ENCODE measurements at regions not wholly inside any gene's neighbourhood (a gene's known extent, or its start where the extent isn't known, plus 50 kb on each side); places are given as distances from the start of the nearest gene placed in this dataset.

DNA sequence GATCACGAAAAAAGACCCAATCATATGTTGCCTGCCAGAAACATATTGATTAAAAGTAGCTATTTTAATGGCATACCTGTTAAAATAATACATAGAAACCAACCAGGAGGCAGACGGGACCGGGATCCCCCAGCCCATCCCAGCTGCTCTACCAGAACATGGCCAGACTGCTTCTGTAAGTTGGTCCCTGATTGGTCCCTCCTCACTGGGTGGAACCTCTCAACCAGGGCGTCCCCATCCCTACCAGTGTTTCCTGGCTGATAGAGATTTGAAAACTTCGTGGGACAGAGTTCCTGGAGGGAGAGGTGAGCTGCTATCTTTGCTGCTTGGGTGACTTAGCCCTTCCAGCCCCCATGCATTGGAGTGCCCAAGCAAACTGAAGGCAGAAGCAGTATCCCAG lies 256.2 kb downstream of the TRAM1L1 start:
- Histone ChIP-seq H3K27me3 (replicated peaks in 1 of 7) (no peaks in the 10 kb centered on the region), H3K9me3 (peaks cover 0 to 20% (median 2%) of the 10 kb centered on the region in 8 donors), H3K4me3 (no peak overlapping the region), H3K4me1 (no peaks in the 10 kb centered on the region), H3K36me3 (no peaks in the 10 kb centered on the region), H3K27ac (no peak overlapping the region)
- intact Hi-C loops (cut with DNase I; ENCODE audit: low total_unique reads) = no loop called here
- 66 to 79% (median 76%) methylated on average over 5 of the region's 5 CpGs for WGBS, 5 donors
- no peak for DNase-seq
- TF ChIP-seq, protein P1, sequence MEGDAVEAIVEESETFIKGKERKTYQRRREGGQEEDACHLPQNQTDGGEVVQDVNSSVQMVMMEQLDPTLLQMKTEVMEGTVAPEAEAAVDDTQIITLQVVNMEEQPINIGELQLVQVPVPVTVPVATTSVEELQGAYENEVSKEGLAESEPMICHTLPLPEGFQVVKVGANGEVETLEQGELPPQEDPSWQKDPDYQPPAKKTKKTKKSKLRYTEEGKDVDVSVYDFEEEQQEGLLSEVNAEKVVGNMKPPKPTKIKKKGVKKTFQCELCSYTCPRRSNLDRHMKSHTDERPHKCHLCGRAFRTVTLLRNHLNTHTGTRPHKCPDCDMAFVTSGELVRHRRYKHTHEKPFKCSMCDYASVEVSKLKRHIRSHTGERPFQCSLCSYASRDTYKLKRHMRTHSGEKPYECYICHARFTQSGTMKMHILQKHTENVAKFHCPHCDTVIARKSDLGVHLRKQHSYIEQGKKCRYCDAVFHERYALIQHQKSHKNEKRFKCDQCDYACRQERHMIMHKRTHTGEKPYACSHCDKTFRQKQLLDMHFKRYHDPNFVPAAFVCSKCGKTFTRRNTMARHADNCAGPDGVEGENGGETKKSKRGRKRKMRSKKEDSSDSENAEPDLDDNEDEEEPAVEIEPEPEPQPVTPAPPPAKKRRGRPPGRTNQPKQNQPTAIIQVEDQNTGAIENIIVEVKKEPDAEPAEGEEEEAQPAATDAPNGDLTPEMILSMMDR (IDR thresholded peaks at IDR 0.05 in 8 of 11, conservative IDR thresholded peaks at IDR 0.05 in 3 of 11) = no peak
- TF ChIP-seq POLR2AphosphoS5 (IDR thresholded peaks at IDR 0.05) (no peak), POLR2A (IDR thresholded peaks at IDR 0.05) (no peak)

DNA sequence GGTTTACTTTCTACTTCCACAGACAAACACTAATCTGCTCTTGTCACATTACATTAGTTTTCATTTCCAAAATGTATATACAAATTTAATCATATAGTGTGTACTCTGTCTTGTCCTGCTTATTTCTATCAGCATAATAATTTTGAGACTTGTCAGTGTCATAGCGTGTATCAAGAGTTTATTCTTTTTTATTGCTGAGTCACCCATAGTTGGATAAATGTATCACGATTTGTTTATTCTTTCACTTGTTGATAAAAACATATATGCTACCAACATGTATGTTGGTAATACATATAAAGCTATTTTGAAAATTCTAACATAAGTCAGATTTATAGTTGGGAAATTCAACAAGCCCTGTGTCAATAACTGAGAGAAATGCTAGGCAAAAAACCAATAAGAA lies 261.2 kb downstream of the TRAM1L1 start:
- 80 to 91% (median 88%) methylated on average over 2 of the region's 2 CpGs for WGBS, 5 donors
- Histone ChIP-seq H3K9me3 (peaks cover 0 to 6% (median 3%) of the 10 kb centered on the region in 8 donors), H3K4me1 (no peaks in the 10 kb centered on the region), H3K27me3 (replicated peaks in 1 of 7) (no peaks in the 10 kb centered on the region), H3K36me3 (no peaks in the 10 kb centered on the region), H3K27ac (no peak overlapping the region), H3K4me3 (no peak overlapping the region)
- no peak for DNase-seq
- TF ChIP-seq, protein P1 (IDR thresholded peaks at IDR 0.05 in 8 of 11, conservative IDR thresholded peaks at IDR 0.05 in 3 of 11) = no peak
- no peak for TF ChIP-seq POLR2AphosphoS5 (IDR thresholded peaks at IDR 0.05)
- no peak for TF ChIP-seq POLR2A (IDR thresholded peaks at IDR 0.05)
- intact Hi-C loops (cut with DNase I; ENCODE audit: low total_unique reads) = no loop called here

DNA sequence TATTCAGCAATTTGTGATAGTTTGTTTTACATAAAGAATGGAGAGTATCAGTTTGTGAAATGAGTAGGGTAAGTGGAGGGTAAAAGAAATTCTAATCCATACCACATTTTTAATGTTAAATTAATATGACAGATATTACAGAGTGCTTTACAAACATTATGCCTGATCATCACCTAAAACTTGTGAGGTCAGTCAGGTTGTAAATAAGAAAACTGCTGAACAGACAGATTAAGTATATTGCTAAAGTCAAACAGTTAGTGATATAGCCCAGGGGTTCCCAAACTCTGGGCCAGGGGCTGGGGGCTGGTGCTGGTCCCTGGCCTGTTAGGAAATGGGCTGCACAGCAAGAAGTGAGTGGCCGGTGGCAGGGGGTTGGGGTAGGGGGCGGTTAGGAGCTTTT lies 273.6 kb downstream of the TRAM1L1 start:
- intact Hi-C loops (cut with DNase I; ENCODE audit: low total_unique reads) = no loop called here
- no peaks in the 10 kb centered on the region for H3K36me3 ChIP-seq
- TF ChIP-seq, protein P1 (IDR thresholded peaks at IDR 0.05 in 8 of 11, conservative IDR thresholded peaks at IDR 0.05 in 3 of 11) = no peak
- TF ChIP-seq POLR2A (IDR thresholded peaks at IDR 0.05) = no peak
- TF ChIP-seq POLR2AphosphoS5 (IDR thresholded peaks at IDR 0.05) = no peak
- no peak overlapping the region for H3K4me3 ChIP-seq
- peaks cover 0 to 9% (median 0%) of the 10 kb centered on the region in 8 donors for H3K9me3 ChIP-seq
- no peaks in the 10 kb centered on the region for H3K27me3 ChIP-seq (replicated peaks in 1 of 7)
- 72 to 100% (median 88%) methylated on average over 2 of the region's 2 CpGs for WGBS, 5 donors
- H3K27ac ChIP-seq = no peak overlapping the region
- DNase-seq = peak; percentile 59
- H3K4me1 ChIP-seq = no peaks in the 10 kb centered on the region

DNA sequence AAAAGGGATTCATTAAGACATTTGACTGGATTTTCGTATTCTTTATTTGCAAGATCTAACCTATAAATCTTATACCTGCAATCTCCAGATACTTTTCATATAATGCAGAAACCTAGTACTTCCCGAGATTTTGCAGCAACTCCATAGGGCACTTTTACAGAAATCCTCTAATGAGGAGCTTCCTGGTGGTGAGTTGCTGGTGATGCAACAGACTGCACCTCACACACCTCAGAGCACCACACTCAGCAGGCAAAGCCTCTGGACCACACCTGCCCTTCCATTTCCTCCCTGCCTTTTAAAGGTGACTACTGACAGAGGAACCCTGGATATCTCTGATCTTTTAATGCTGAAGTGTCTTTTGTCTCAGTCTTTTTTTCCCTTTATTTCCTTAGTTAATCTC lies 289.4 kb downstream of the TRAM1L1 start:
- WGBS, 5 donors = 70 to 81% (median 75%) methylated on average over 2 of the region's 2 CpGs
- H3K27ac ChIP-seq = no peak overlapping the region
- TF ChIP-seq POLR2AphosphoS5 (IDR thresholded peaks at IDR 0.05) = no peak
- TF ChIP-seq, protein P1 (IDR thresholded peaks at IDR 0.05 in 8 of 11, conservative IDR thresholded peaks at IDR 0.05 in 3 of 11) = no peak
- TF ChIP-seq POLR2A (IDR thresholded peaks at IDR 0.05) = no peak

More for the DNA sequence above, 289.4 kb downstream of the TRAM1L1 start:
- no peak for DNase-seq
- no peaks in the 10 kb centered on the region for H3K4me1 ChIP-seq
- no peaks in the 10 kb centered on the region for H3K27me3 ChIP-seq (replicated peaks in 1 of 7)
- no peak overlapping the region for H3K4me3 ChIP-seq
- no peaks in the 10 kb centered on the region for H3K9me3 ChIP-seq
- no peaks in the 10 kb centered on the region for H3K36me3 ChIP-seq
- intact Hi-C loops (cut with DNase I; ENCODE audit: low total_unique reads) = no loop called here
